Thyroid gland (tissue), 4 donors: ENCODE measurements at regions not wholly inside any gene's neighbourhood (a gene's known extent, or its start where the extent isn't known, plus 50 kb on each side); places are given as distances from the start of the nearest gene placed in this dataset.

Experiments used
- DNase-seq, 2 donors: peaks; one replicate each; pipeline ENCODE4 v3.0.0-alpha.2; 2019
- H3K27ac ChIP-seq, 3 donors: fragments of 200-600 bp; sonication (generic); 1 replicate in 2 of 3; 2 replicates in 1 of 3; pipeline ENCODE4 v1.5.1; 2016 to 2019; ENCODE audit warnings: mild to moderate bottlenecking in 1 of 3, moderate library complexity in 1 of 3
- H3K27me3 ChIP-seq: fragments of 200-600 bp; sonication (generic); one replicate; pipeline ENCODE4 v1.5.1; 2019
- H3K36me3 ChIP-seq, 2 donors: fragments of 200-600 bp; sonication (generic); one replicate each; pipeline ENCODE4 v1.5.1; 2016 to 2019
- H3K4me1 ChIP-seq, 2 donors: fragments of 200-600 bp; sonication (generic); one replicate each; pipeline ENCODE4 v1.5.1; 2017 to 2019
- H3K4me3 ChIP-seq, 3 donors: fragments of 200-600 bp; sonication (generic); replicated peaks in 1 of 3; 1 replicate in 2 of 3; 2 replicates in 1 of 3; pipeline ENCODE4 v1.5.1; 2016; ENCODE audit warnings: mild to moderate bottlenecking in 1 of 3
- H3K9me3 ChIP-seq: fragments of 200-600 bp; sonication (generic); one replicate; pipeline ENCODE4 v1.5.1; 2017
- POLR2A ChIP-seq, 2 donors: fragments of 450-650 bp; IDR thresholded peaks; one replicate each; pipeline ENCODE4 v1.6.1; 2017; ENCODE audit warnings: antibody characterized with exemption in 2 of 2, mild to moderate bottlenecking in 2 of 2, moderate library complexity in 1 of 2
- WGBS, 2 donors: methylation state at CpG; one replicate each; pipeline ENCODE4 v1.1.5; 2017; 5-methylcytosine and 5-hydroxymethylcytosine counted together
- intact Hi-C: fragments of 100-400 bp; cut with DNase I; formaldehyde crosslinking; loops from one replicate; pipeline ENCODE4 v1.15.1; 2023
- TF ChIP-seq, protein P1 (sequence below), 6 experiments: fragments of 200-600 bp in 3 of 6; fragments of 450-650 bp in 3 of 6; sonication (generic) in 3 of 6; IDR thresholded peaks; one replicate each; pipeline ENCODE4 v1.5.1; 2016 to 2019; ENCODE audit warnings: antibody characterized with exemption in 6 of 6, mild to moderate bottlenecking in 2 of 6, inconsistent platforms in 1 of 6, moderate library complexity in 1 of 6

DNA sequence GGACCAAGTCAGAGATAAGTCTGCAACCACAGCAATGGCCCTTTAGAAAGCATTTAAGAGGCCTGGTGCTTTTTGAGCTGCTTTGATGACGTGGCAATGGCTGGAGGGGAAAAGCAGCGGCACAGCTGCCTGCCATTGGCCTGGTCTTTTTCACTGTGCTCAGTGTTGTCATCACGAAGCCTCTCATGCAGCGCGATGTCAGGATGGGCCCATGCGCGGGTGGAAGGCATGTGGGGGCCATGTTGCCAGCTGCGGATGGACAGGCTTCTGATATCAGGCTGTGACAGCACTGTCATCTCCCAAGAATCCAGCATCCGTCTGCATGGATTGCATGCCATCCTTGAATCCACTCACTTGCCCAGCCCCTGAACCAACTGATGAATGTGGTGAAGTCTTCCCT is 204.5 kb downstream of the ACKR3 start:
- H3K27ac ChIP-seq, result no peak overlapping the region
- no peak overlapping the region for H3K4me3 ChIP-seq
- DNase-seq, result no peak
- peaks cover 10 to 25% of the 10 kb centered on the region in 2 donors for H3K4me1 ChIP-seq
- 80 to 94% methylated on average over 3 to 8 of the region's 9 CpGs for WGBS, 2 donors
- no peaks in the 10 kb centered on the region for H3K36me3 ChIP-seq
- H3K27me3 ChIP-seq, result no peaks in the 10 kb centered on the region
- TF ChIP-seq, protein P1, sequence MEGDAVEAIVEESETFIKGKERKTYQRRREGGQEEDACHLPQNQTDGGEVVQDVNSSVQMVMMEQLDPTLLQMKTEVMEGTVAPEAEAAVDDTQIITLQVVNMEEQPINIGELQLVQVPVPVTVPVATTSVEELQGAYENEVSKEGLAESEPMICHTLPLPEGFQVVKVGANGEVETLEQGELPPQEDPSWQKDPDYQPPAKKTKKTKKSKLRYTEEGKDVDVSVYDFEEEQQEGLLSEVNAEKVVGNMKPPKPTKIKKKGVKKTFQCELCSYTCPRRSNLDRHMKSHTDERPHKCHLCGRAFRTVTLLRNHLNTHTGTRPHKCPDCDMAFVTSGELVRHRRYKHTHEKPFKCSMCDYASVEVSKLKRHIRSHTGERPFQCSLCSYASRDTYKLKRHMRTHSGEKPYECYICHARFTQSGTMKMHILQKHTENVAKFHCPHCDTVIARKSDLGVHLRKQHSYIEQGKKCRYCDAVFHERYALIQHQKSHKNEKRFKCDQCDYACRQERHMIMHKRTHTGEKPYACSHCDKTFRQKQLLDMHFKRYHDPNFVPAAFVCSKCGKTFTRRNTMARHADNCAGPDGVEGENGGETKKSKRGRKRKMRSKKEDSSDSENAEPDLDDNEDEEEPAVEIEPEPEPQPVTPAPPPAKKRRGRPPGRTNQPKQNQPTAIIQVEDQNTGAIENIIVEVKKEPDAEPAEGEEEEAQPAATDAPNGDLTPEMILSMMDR (IDR thresholded peaks at IDR 0.05), result no peak
- no peak for TF ChIP-seq POLR2A (IDR thresholded peaks at IDR 0.05)
- intact Hi-C loops, result no loop called here
- H3K9me3 ChIP-seq, result no peaks in the 10 kb centered on the region

DNA sequence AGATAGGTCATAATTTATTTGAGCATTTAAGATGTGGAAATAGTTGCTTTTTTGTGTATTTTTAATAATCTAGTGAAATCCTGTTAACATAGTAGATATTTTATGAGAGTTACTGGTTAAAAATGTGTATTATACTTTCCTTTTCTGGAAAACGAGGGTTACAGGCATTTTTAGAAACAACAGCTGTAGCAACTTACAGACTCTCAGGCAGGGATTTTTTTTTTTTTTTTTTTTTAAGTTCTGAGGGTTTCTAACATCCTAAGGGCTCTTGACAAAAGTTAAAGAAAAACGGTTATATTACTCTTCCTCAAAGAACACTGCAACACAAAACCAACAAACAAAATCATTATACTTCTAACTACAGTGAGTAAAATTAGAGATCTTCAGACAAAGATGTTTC is 205.9 kb downstream of the ACKR3 start:
- no peak for DNase-seq

DNA sequence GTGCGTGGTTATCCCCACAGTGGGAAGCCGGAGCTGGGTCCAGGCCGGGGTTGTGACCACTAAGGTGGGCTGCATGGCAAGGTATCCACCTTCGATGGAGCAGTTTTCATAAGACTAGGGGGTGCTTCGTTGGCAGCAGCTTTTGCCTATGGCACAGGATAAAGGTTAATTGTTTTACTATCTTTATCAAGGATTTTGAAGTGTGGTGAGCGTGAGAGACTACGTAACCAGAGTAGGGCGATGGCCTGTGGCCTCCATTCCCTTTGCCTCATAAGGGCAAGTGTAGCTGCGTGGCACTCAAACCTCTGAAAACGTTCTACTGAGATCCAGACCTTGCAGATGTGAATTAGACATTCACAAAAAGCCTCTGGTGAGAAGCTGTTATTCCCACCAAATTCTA is 206.6 kb downstream of the ACKR3 start:
- no peak for DNase-seq
- no peaks in the 10 kb centered on the region for H3K36me3 ChIP-seq
- H3K4me1 ChIP-seq, result peaks cover 10 to 25% of the 10 kb centered on the region in 2 donors
- H3K4me3 ChIP-seq, result no peak overlapping the region
- TF ChIP-seq, protein P1 (IDR thresholded peaks at IDR 0.05), result no peak
- TF ChIP-seq POLR2A (IDR thresholded peaks at IDR 0.05), result no peak
- 91% methylated on average over 10 of the region's 10 CpGs for WGBS, 2 donors
- no peaks in the 10 kb centered on the region for H3K9me3 ChIP-seq
- intact Hi-C loops, result no loop called here
- H3K27ac ChIP-seq, result peak overlapping the region in 1 of 3 donors; percentile 2
- H3K27me3 ChIP-seq, result no peaks in the 10 kb centered on the region

More for the DNA sequence above, 205.9 kb downstream of the ACKR3 start:
- intact Hi-C loops, result no loop called here
- Histone ChIP-seq H3K36me3 (no peaks in the 10 kb centered on the region), H3K4me1 (peaks cover 10 to 25% of the 10 kb centered on the region in 2 donors), H3K4me3 (no peak overlapping the region), H3K27ac (peak overlapping the region in 1 of 3 donors; percentile 2), H3K27me3 (no peaks in the 10 kb centered on the region), H3K9me3 (no peaks in the 10 kb centered on the region)
- no peak for TF ChIP-seq POLR2A (IDR thresholded peaks at IDR 0.05)
- TF ChIP-seq, protein P1 (IDR thresholded peaks at IDR 0.05), result no peak
- WGBS, 2 donors, result 17 to 26% methylated on average over 2 of the region's 2 CpGs

DNA sequence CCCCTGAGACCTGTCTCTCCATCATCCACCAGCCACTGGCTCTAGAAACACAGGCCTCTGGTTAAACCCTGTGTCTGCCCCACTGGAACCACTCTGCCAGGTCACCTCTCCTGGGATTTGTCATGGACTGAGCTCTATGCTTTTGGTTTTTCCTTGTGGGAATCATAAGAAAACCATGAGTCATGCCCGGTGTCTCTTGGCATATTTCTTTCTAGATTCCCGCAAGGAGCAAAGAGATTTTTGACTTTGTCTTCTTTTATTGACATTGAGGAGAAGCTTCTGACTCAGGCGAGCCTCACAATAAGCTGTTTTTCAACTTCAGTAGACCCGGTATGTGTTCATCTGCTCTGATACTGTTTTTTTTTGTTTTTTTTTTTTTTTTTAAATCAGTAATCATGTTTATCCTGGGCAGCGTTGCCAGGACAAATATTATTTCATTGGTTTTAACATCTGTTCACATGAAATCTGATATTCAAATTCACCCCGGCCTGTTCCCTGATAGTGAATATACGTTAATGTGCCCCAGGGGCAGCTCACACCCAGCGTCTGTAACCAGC is 207.1 kb downstream of the ACKR3 start:
- DNase-seq, result no peak

DNA sequence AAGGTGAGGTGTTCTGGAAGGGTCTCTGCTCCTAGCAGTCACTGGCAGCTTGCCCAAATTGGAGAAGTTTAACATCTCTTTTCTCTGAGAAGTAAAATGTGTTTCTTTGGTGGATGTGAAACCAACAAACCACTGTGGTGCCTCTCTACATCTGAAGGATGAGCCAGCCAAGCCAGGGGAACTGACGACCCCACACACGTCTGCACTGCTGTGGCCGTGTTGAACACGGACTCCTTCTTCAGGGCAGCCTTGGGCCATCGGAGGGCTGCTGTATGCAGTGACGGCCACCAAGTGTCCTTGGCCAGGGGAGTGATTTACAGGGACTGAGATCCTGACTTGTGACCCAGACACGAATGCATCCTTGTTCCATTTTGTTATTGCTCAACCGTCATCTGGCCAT is 207.8 kb downstream of the ACKR3 start:
- Histone ChIP-seq H3K27ac (no peak overlapping the region), H3K27me3 (no peaks in the 10 kb centered on the region), H3K4me3 (no peak overlapping the region), H3K4me1 (peaks cover 18 to 33% of the 10 kb centered on the region in 2 donors), H3K36me3 (no peaks in the 10 kb centered on the region), H3K9me3 (no peaks in the 10 kb centered on the region)
- no peak for TF ChIP-seq POLR2A (IDR thresholded peaks at IDR 0.05)
- TF ChIP-seq, protein P1 (IDR thresholded peaks at IDR 0.05), result no peak
- intact Hi-C loops, result no loop called here
- WGBS, 2 donors, result 86 to 93% methylated on average over 4 to 8 of the region's 8 CpGs
- no peak for DNase-seq

More for the DNA sequence above, 207.1 kb downstream of the ACKR3 start:
- peak overlapping the region in 1 of 3 donors; percentile 2 for H3K27ac ChIP-seq
- no peaks in the 10 kb centered on the region for H3K27me3 ChIP-seq
- H3K4me1 ChIP-seq, result peaks cover 11 to 26% of the 10 kb centered on the region in 2 donors
- TF ChIP-seq, protein P1 (IDR thresholded peaks at IDR 0.05), result no peak
- no peak for TF ChIP-seq POLR2A (IDR thresholded peaks at IDR 0.05)
- no peaks in the 10 kb centered on the region for H3K9me3 ChIP-seq
- 75 to 81% methylated on average over 8 of the region's 8 CpGs for WGBS, 2 donors
- intact Hi-C loops, result no loop called here
- H3K4me3 ChIP-seq, result no peak overlapping the region
- no peaks in the 10 kb centered on the region for H3K36me3 ChIP-seq
